Suprapubic skin (tissue), 4 donors: ENCODE measurements at regions not wholly inside any gene's neighbourhood (a gene's known extent, or its start where the extent isn't known, plus 50 kb on each side); places are given as distances from the start of the nearest gene placed in this dataset.

Source experiments
- DNase-seq, 2 donors: peaks; one replicate each; pipeline ENCODE4 v3.0.0-alpha.2; 2019; ENCODE audit warnings: low spot score in 2 of 2
- H3K27ac ChIP-seq: fragments of 200-600 bp; sonication (generic); one replicate; pipeline ENCODE4 v1.5.1; 2019
- H3K27me3 ChIP-seq: fragments of 200-600 bp; sonication (generic); one replicate; pipeline ENCODE4 v1.5.1; 2019
- H3K36me3 ChIP-seq: fragments of 200-600 bp; sonication (generic); one replicate; pipeline ENCODE4 v1.5.1; 2019
- H3K4me1 ChIP-seq: fragments of 200-600 bp; sonication (generic); one replicate; pipeline ENCODE4 v1.5.1; 2019
- H3K4me3 ChIP-seq: fragments of 200-600 bp; sonication (generic); one replicate; pipeline ENCODE4 v1.5.1; 2019; ENCODE audit warnings: mild to moderate bottlenecking
- H3K9me3 ChIP-seq: fragments of 200-600 bp; sonication (generic); one replicate; pipeline ENCODE4 v1.5.1; 2019
- CTCF ChIP-seq, 2 donors: fragments of 200-600 bp in 1 of 2; fragments of 450-650 bp in 1 of 2; sonication (generic) in 1 of 2; IDR thresholded peaks; one replicate each; pipeline ENCODE4 v1.5.1; 2016 to 2019; ENCODE audit warnings: antibody characterized with exemption in 2 of 2, mild to moderate bottlenecking in 1 of 2, moderate library complexity in 1 of 2
- EP300 ChIP-seq: sonication (generic); formaldehyde crosslinking; IDR thresholded peaks from one replicate; pipeline ENCODE4 v1.6.1; 2017; ENCODE audit warnings: antibody characterized with exemption
- POLR2A ChIP-seq, 2 donors: fragments of 450-650 bp; IDR thresholded peaks; one replicate each; pipeline ENCODE4 v1.6.1; 2017; ENCODE audit warnings: antibody characterized with exemption in 2 of 2, mild to moderate bottlenecking in 2 of 2, moderate library complexity in 2 of 2
- POLR2AphosphoS5 ChIP-seq, 3 donors: sonication (generic); formaldehyde crosslinking; IDR thresholded peaks; one replicate each; pipeline ENCODE4 v1.6.1; 2017; ENCODE audit warnings: antibody characterized with exemption in 3 of 3
- WGBS: methylation state at CpG from one replicate; pipeline ENCODE4 v1.1.5; 2018; 5-methylcytosine and 5-hydroxymethylcytosine counted together

DNA sequence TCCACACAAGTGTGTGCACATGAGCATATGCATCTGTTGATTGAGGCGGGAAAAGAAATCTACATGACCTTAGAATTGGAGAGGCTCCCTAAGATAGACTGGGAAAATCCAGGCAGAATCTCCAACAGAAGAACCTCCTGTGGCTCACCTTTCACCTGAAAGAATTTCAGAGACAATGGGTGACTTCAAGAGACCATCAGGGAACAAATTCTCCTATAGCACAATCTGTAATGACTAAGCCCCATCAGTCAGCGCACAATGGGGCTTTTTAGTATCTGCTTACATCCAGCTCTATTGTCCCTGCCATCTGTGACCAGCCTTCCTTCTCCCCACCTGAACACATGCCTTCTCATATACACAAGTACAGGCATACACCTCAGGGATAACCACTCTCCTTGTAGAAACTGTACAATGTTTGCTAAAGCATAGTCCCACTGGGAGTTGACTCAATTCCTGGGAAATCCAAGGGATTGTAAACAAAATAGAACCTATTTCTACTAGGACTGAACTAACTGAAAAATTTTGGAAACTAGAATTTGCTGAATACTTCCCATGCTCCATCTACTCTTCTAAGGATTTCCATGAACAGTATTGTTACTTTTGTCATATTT is 150.8 kb upstream of the STXBP5 start:
- no peaks in the 10 kb centered on the region for H3K36me3 ChIP-seq
- no peak overlapping the region for H3K4me3 ChIP-seq
- no peaks in the 10 kb centered on the region for H3K27me3 ChIP-seq
- 98% methylated on average over 2 of the region's 2 CpGs for WGBS
- no peaks in the 10 kb centered on the region for H3K9me3 ChIP-seq
- H3K27ac ChIP-seq, result no peak overlapping the region
- TF ChIP-seq CTCF (IDR thresholded peaks at IDR 0.05) (no peak), POLR2A (IDR thresholded peaks at IDR 0.05) (no peak), EP300 (no peak), POLR2AphosphoS5 (IDR thresholded peaks at IDR 0.05) (no peak)
- no peaks in the 10 kb centered on the region for H3K4me1 ChIP-seq
- DNase-seq, result no peak

GRCh38 chr6:147054158-147054557 is 150.1 kb upstream of the STXBP5 start:
- Histone ChIP-seq H3K4me1 (no peaks in the 10 kb centered on the region), H3K4me3 (no peak overlapping the region), H3K27me3 (no peaks in the 10 kb centered on the region), H3K36me3 (no peaks in the 10 kb centered on the region), H3K27ac (no peak overlapping the region), H3K9me3 (no peaks in the 10 kb centered on the region)
- TF ChIP-seq EP300, result no peak
- TF ChIP-seq CTCF (IDR thresholded peaks at IDR 0.05), result no peak
- no peak for TF ChIP-seq POLR2A (IDR thresholded peaks at IDR 0.05)
- TF ChIP-seq POLR2AphosphoS5 (IDR thresholded peaks at IDR 0.05), result no peak
- no peak for DNase-seq
- 86% methylated on average over 3 of the region's 3 CpGs for WGBS

- TF ChIP-seq POLR2A (IDR thresholded peaks at IDR 0.05) (no peak), EP300 (no peak), CTCF (IDR thresholded peaks at IDR 0.05) (no peak), POLR2AphosphoS5 (IDR thresholded peaks at IDR 0.05) (no peak)
- WGBS, result 88% methylated on average over 3 of the region's 3 CpGs
- Histone ChIP-seq H3K27ac (no peak overlapping the region), H3K4me1 (no peaks in the 10 kb centered on the region), H3K36me3 (no peaks in the 10 kb centered on the region), H3K4me3 (no peak overlapping the region), H3K27me3 (no peaks in the 10 kb centered on the region), H3K9me3 (no peaks in the 10 kb centered on the region)
- no peak for DNase-seq
Measured at GRCh38 chr6:147054871-147055270, 149.3 kb upstream of the STXBP5 start.

DNA sequence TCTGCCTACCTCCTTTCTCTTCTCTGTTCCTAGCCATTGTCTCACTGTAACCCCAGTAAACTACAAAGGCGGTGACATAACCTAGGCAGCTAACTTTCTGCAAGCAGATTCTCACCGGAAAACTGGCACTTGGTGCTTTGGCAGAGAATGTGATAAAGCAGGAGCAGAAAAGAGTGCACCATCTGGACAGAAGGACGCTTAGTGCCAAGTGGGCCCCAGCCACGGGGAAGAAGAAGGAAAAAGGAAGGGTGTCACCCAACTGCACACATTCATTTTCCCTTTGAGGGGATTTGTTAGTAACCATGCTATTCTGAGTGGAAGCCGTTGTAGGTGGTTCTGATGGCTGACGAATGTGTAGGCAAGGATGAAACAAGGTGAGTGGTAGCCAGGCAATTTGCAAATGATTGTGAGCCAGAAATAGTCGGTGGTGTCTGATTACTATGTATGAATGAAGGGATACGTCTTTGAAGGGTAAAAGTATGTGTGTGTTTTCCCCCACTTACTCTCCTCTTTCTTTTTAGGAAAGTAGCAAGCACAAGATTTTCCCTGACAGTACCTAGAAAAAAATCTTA is 148.3 kb upstream of the STXBP5 start:
- H3K4me3 ChIP-seq, result no peak overlapping the region
- no peaks in the 10 kb centered on the region for H3K36me3 ChIP-seq
- WGBS, result 68% methylated on average over 8 of the region's 8 CpGs
- no peak for DNase-seq
- H3K27me3 ChIP-seq, result no peaks in the 10 kb centered on the region
- H3K9me3 ChIP-seq, result no peaks in the 10 kb centered on the region
- no peak overlapping the region for H3K27ac ChIP-seq
- TF ChIP-seq POLR2A (IDR thresholded peaks at IDR 0.05), result no peak
- TF ChIP-seq EP300, result no peak
- no peak for TF ChIP-seq POLR2AphosphoS5 (IDR thresholded peaks at IDR 0.05)
- no peak for TF ChIP-seq CTCF (IDR thresholded peaks at IDR 0.05)
- no peaks in the 10 kb centered on the region for H3K4me1 ChIP-seq

- H3K27me3 ChIP-seq, result no peaks in the 10 kb centered on the region
- no peaks in the 10 kb centered on the region for H3K4me1 ChIP-seq
- no peak for TF ChIP-seq CTCF (IDR thresholded peaks at IDR 0.05)
- TF ChIP-seq EP300, result no peak
- no peak for TF ChIP-seq POLR2AphosphoS5 (IDR thresholded peaks at IDR 0.05)
- no peak for TF ChIP-seq POLR2A (IDR thresholded peaks at IDR 0.05)
- no peak overlapping the region for H3K27ac ChIP-seq
- DNase-seq, result no peak
- 59% methylated on average over 1 of the region's 1 CpG for WGBS
- no peaks in the 10 kb centered on the region for H3K36me3 ChIP-seq
- no peaks in the 10 kb centered on the region for H3K9me3 ChIP-seq
- H3K4me3 ChIP-seq, result no peak overlapping the region
Measured at GRCh38 chr6:147057188-147057587, 147.0 kb upstream of the STXBP5 start.
